H9 (cell line): ENCODE measurements at regions not wholly inside any gene's neighbourhood (a gene's known extent, or its start where the extent isn't known, plus 50 kb on each side); places are given as distances from the start of the nearest gene placed in this dataset.

Source experiments
- DNase-seq: peaks from one replicate; pipeline ENCODE4 v3.0.0-alpha.2; 2017
- H2AFZ ChIP-seq: one replicate; pipeline ENCODE4 v1.6.1; 2013; ENCODE audit warnings: mild to moderate bottlenecking, low read length, control low read depth, moderate library complexity
- H2AK5ac ChIP-seq: 2 replicates; pipeline ENCODE4 v1.6.1; 2013; ENCODE audit warnings: low read length, control low read depth, mixed read lengths; ENCODE audit not compliant: insufficient read length
- H2BK120ac ChIP-seq: one replicate; pipeline ENCODE4 v1.6.1; 2013; ENCODE audit warnings: low read depth, mild to moderate bottlenecking, low read length, control low read depth, inconsistent platforms; ENCODE audit not compliant: poor library complexity, severe bottlenecking
- H2BK12ac ChIP-seq: 2 replicates; pipeline ENCODE4 v1.6.1; 2013; ENCODE audit warnings: low read length, control low read depth, mixed read lengths, low read depth; ENCODE audit not compliant: insufficient read length
- H2BK15ac ChIP-seq: 2 replicates; pipeline ENCODE4 v1.6.1; 2013; ENCODE audit warnings: low read depth, low read length, control low read depth
- H2BK20ac ChIP-seq: one replicate; pipeline ENCODE4 v1.6.1; 2013; ENCODE audit warnings: low read depth, mild to moderate bottlenecking, low read length, control low read depth, inconsistent platforms; ENCODE audit not compliant: poor library complexity, severe bottlenecking
- H2BK5ac ChIP-seq: 2 replicates; pipeline ENCODE4 v1.6.1; 2013; ENCODE audit warnings: low read length, control low read depth, mixed read lengths; ENCODE audit not compliant: insufficient read length
- H3K14ac ChIP-seq: 2 replicates; pipeline ENCODE4 v1.6.1; 2013; ENCODE audit warnings: low read length, control low read depth; ENCODE audit not compliant: insufficient read depth
- H3K18ac ChIP-seq: 2 replicates; pipeline ENCODE4 v1.6.1; 2013; ENCODE audit warnings: low read depth, mild to moderate bottlenecking, mixed read lengths, low read length, control low read depth; ENCODE audit not compliant: insufficient read length
- H3K23ac ChIP-seq: 2 replicates; pipeline ENCODE4 v1.6.1; 2013; ENCODE audit warnings: low read length, control low read depth, mixed read lengths, low read depth; ENCODE audit not compliant: insufficient read length
- H3K23me2 ChIP-seq: 2 replicates; pipeline ENCODE4 v1.6.1; 2013; ENCODE audit warnings: low read depth, mild to moderate bottlenecking, mixed read lengths, low read length, control low read depth; ENCODE audit not compliant: insufficient read length, poor library complexity, severe bottlenecking
- H3K27ac ChIP-seq: 2 replicates; pipeline ENCODE4 v1.5.1; 2013; ENCODE audit warnings: low read length, control low read depth, mixed read lengths, low read depth; ENCODE audit not compliant: insufficient read length
- H3K27me3 ChIP-seq: 2 replicates; pipeline ENCODE4 v1.6.1; 2013; ENCODE audit warnings: low read length, control low read depth, inconsistent platforms; ENCODE audit not compliant: insufficient read depth
- H3K4ac ChIP-seq: 2 replicates; pipeline ENCODE4 v1.6.1; 2013; ENCODE audit warnings: low read depth, mild to moderate bottlenecking, control low read depth, inconsistent platforms, low read length, moderate library complexity
- H3K4me1 ChIP-seq: 2 replicates; pipeline ENCODE4 v1.6.1; 2013; ENCODE audit warnings: low read length, control low read depth, inconsistent platforms; ENCODE audit not compliant: insufficient read depth
- H3K4me2 ChIP-seq: 2 replicates; pipeline ENCODE4 v1.6.1; 2013; ENCODE audit warnings: low read length, control low read depth, mixed read lengths; ENCODE audit not compliant: insufficient read length, insufficient read depth
- H3K56ac ChIP-seq: 2 replicates; pipeline ENCODE4 v1.6.1; 2013; ENCODE audit warnings: low read depth, mild to moderate bottlenecking, mixed read lengths, low read length, control low read depth; ENCODE audit not compliant: insufficient read length
- H3K79me1 ChIP-seq: 2 replicates; pipeline ENCODE4 v1.6.1; 2013; ENCODE audit warnings: low read depth, mild to moderate bottlenecking, moderate library complexity, low read length, control low read depth, inconsistent platforms; ENCODE audit not compliant: insufficient read depth, poor library complexity, severe bottlenecking
- H3K79me2 ChIP-seq: 2 replicates; pipeline ENCODE4 v1.6.1; 2013; ENCODE audit warnings: low read length, control low read depth, inconsistent platforms; ENCODE audit not compliant: insufficient read depth
- H3K9ac ChIP-seq: 2 replicates; pipeline ENCODE4 v1.6.1; 2013; ENCODE audit warnings: low read length, control low read depth, mixed read lengths; ENCODE audit not compliant: insufficient read length; ENCODE audit errors: extremely low read depth
- H3K9me3 ChIP-seq: one replicate; pipeline ENCODE4 v1.6.1; 2013; ENCODE audit warnings: low read depth, low read length, inconsistent platforms; ENCODE audit not compliant: control insufficient read depth
- H3T11ph ChIP-seq: one replicate; pipeline ENCODE4 v1.6.1; 2013; ENCODE audit warnings: mild to moderate bottlenecking, low read length, control low read depth, inconsistent platforms
- H4K20me1 ChIP-seq: one replicate; pipeline ENCODE4 v1.6.1; 2013; ENCODE audit not compliant: control insufficient read depth, insufficient read length, insufficient read depth
- H4K5ac ChIP-seq: 2 replicates; pipeline ENCODE4 v1.6.1; 2013; ENCODE audit warnings: low read depth, mild to moderate bottlenecking, mixed read lengths, low read length, control low read depth; ENCODE audit not compliant: insufficient read length
- H4K8ac ChIP-seq: replicated peaks from 2 replicates; pipeline ENCODE4 v1.6.1; 2013; ENCODE audit warnings: low read length, control low read depth, mixed read lengths, low read depth; ENCODE audit not compliant: insufficient read length
- H4K91ac ChIP-seq: 2 replicates; pipeline ENCODE4 v1.6.1; 2013; ENCODE audit warnings: low read depth, mild to moderate bottlenecking, moderate library complexity, mixed read lengths, low read length, control low read depth; ENCODE audit not compliant: insufficient read length
- H3K27ac Mint-ChIP-seq, 3 experiments: 2 replicates in 2 of 3; 3 replicates in 1 of 3; pipeline ENCODE4 v1.8.0; 2020 to 2021; ENCODE audit warnings: mixed read lengths in 3 of 3, mild to moderate bottlenecking in 1 of 3, moderate library complexity in 1 of 3
- H3K27me3 Mint-ChIP-seq: 2 replicates; pipeline ENCODE4 v1.8.0; 2021; ENCODE audit warnings: low read depth, mild to moderate bottlenecking, moderate library complexity, mixed read lengths
- H3K36me3 Mint-ChIP-seq, 3 experiments: 2 replicates in 2 of 3; 3 replicates in 1 of 3; pipeline ENCODE4 v1.8.0; 2020 to 2021; ENCODE audit warnings: low read depth in 3 of 3, mixed read lengths in 3 of 3; ENCODE audit not compliant: insufficient read depth in 1 of 3
- H3K4me1 Mint-ChIP-seq, 2 experiments: 2 replicates each; pipeline ENCODE4 v1.8.0; 2020; ENCODE audit warnings: mixed read lengths in 2 of 2
- H3K4me3 Mint-ChIP-seq, 2 experiments: 2 replicates in 1 of 2; 3 replicates in 1 of 2; pipeline ENCODE4 v1.8.0; 2020 to 2021; ENCODE audit warnings: mild to moderate bottlenecking in 2 of 2, mixed read lengths in 2 of 2, moderate library complexity in 1 of 2
- H3K9me3 Mint-ChIP-seq, 2 experiments: 2 replicates in 1 of 2; 3 replicates in 1 of 2; pipeline ENCODE4 v1.8.0; 2020; ENCODE audit warnings: mild to moderate bottlenecking in 2 of 2, mixed read lengths in 2 of 2, moderate library complexity in 1 of 2
- WGBS: extraction: QIAGEN DNeasy Blood & Tissue Kit; methylation state at CpG from one replicate; pipeline ENCODE4 v1.1.7; 2013; ENCODE audit warnings: missing lambda C conversion rate, low lambda C conversion rate, mixed read lengths; ENCODE audit not compliant: insufficient read length; ENCODE audit errors: extremely low coverage; 5-methylcytosine and 5-hydroxymethylcytosine counted together
- TF ChIP-seq, protein P1 (sequence below): fragments of 200-600 bp; sonication (generic); conservative IDR thresholded peaks from 3 replicates; pipeline ENCODE4 v1.8.0; 2021; ENCODE audit warnings: antibody characterized with exemption, mild to moderate bottlenecking

DNA sequence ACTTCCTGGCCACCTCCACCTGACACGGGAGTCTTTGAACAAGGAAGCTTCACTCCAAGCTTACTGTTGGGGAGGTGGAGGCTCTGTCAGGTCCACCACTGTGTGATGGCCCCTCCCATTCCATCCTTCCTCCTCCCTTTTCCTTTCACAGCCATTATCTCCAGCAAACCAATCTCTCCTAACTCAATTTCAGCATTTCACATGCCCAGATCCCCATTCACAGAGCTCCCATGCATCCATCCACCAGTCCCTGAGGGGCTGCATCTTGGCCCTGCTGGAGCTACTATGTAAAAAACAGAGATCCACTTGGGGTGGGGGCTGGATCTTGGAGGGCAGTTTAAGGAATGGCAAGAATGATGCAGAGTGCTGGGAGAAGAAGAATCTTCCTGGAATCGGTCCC is 129.0 kb upstream of the COPS8 start:
- peaks cover 17% of the 10 kb centered on the region for H3K27me3 Mint-ChIP-seq

More for the DNA sequence above, 129.0 kb upstream of the COPS8 start:
- no CpG with 5 or more reads among the region's 2 CpGs for WGBS
- H3K4me1 ChIP-seq = no peaks in the 10 kb centered on the region
- Mint-ChIP-seq H3K9me3 (peaks cover 5 to 10% of the 10 kb centered on the region in 2 experiments), H3K4me1 (no peaks in the 10 kb centered on the region), H3K27ac (no peak overlapping the region; a peak in 1 of 7 replicates), H3K36me3 (peaks cover 7 to 14% (median 9%) of the 10 kb centered on the region in 3 experiments), H3K4me3 (no peak overlapping the region)
- no peak overlapping the region for H3K14ac ChIP-seq
- no peak overlapping the region for H3K18ac ChIP-seq
- no peak overlapping the region for H3K4me2 ChIP-seq
- H3K27me3 ChIP-seq = no peaks in the 10 kb centered on the region
- no peak overlapping the region for H2BK5ac ChIP-seq
- TF ChIP-seq, protein P1, sequence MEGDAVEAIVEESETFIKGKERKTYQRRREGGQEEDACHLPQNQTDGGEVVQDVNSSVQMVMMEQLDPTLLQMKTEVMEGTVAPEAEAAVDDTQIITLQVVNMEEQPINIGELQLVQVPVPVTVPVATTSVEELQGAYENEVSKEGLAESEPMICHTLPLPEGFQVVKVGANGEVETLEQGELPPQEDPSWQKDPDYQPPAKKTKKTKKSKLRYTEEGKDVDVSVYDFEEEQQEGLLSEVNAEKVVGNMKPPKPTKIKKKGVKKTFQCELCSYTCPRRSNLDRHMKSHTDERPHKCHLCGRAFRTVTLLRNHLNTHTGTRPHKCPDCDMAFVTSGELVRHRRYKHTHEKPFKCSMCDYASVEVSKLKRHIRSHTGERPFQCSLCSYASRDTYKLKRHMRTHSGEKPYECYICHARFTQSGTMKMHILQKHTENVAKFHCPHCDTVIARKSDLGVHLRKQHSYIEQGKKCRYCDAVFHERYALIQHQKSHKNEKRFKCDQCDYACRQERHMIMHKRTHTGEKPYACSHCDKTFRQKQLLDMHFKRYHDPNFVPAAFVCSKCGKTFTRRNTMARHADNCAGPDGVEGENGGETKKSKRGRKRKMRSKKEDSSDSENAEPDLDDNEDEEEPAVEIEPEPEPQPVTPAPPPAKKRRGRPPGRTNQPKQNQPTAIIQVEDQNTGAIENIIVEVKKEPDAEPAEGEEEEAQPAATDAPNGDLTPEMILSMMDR = no peak
- H3K9me3 ChIP-seq = no peaks in the 10 kb centered on the region
- H4K5ac ChIP-seq = no peak overlapping the region
- H3K23ac ChIP-seq = no peak overlapping the region
- no peaks in the 10 kb centered on the region for H3K23me2 ChIP-seq
- H2BK20ac ChIP-seq = no peak overlapping the region
- no peak for DNase-seq
- H2AFZ ChIP-seq = no peak overlapping the region
- H4K8ac ChIP-seq = no peak overlapping the region
- no peak overlapping the region for H2AK5ac ChIP-seq
- no peak overlapping the region for H3K56ac ChIP-seq
- H3T11ph ChIP-seq = no peak overlapping the region
- H3K4ac ChIP-seq = no peak overlapping the region
- no peaks in the 10 kb centered on the region for H3K79me1 ChIP-seq
- H3K9ac ChIP-seq = no peak overlapping the region
- H3K27ac ChIP-seq = no peak overlapping the region
- H3K79me2 ChIP-seq = no peaks in the 10 kb centered on the region
- H2BK12ac ChIP-seq = no peak overlapping the region
- no peak overlapping the region for H4K91ac ChIP-seq
- no peak overlapping the region for H2BK15ac ChIP-seq
- H2BK120ac ChIP-seq = no peak overlapping the region
- no peaks in the 10 kb centered on the region for H4K20me1 ChIP-seq
